PC-3 (cell line): ENCODE measurements at regions not wholly inside any gene's neighbourhood (a gene's known extent, or its start where the extent isn't known, plus 50 kb on each side); places are given as distances from the start of the nearest gene placed in this dataset.

Source experiments
- ATAC-seq: fragments of 200-7000 bp; cut with Tn5 transposase; 2 replicates; pipeline ENCODE4 v1.9.1; 2020; ENCODE audit warnings: mild to moderate bottlenecking, moderate library complexity
- BruUV-seq: library from RNA; stranded (reverse); fragments of 400-500 nt; replicated peaks from 2 replicates; lab custom pipeline; 2021; lab: Mats Ljungman, UMichigan
- CTCF ChIA-PET: fragments of 300-600 bp; sonication (Branson Sonifier 250); formaldehyde crosslinking; loops from one replicate; lab custom pipeline; 2022; ENCODE audit warnings: antibody characterized with exemption; lab: Charles Lee
- POLR2A ChIA-PET: fragments of 300-600 bp; sonication (Branson Sonifier 250); formaldehyde crosslinking; loops from one replicate; lab custom pipeline; 2022; ENCODE audit warnings: antibody characterized with exemption; ENCODE audit not compliant: unreplicated experiment; lab: Charles Lee
- DNase-seq: peaks from one replicate; pipeline ENCODE4 v3.0.0-alpha.2; 2015
- H2AFZ ChIP-seq: fragments of 300-600 bp; sonication (generic); 2 replicates; pipeline ENCODE4 v1.6.0; 2016; ENCODE audit warnings: antibody characterized with exemption, low read length
- H3F3A ChIP-seq: fragments of 300-600 bp; sonication (generic); one replicate; pipeline ENCODE4 v1.6.0; 2017; ENCODE audit warnings: antibody characterized with exemption, low read length, control low read depth, mild to moderate bottlenecking; ENCODE audit not compliant: unreplicated experiment
- H3K27ac ChIP-seq: fragments of 300-600 bp; sonication (generic); 2 replicates; pipeline ENCODE4 v1.5.1; 2016; ENCODE audit warnings: mild to moderate bottlenecking, low read length
- H3K27me3 ChIP-seq: fragments of 300-600 bp; sonication (generic); 2 replicates; pipeline ENCODE4 v1.6.1; 2016; ENCODE audit warnings: low read length, mixed read lengths
- H3K36me3 ChIP-seq: fragments of 300-600 bp; sonication (generic); 2 replicates; pipeline ENCODE4 v1.6.1; 2016; ENCODE audit warnings: low read depth, mixed run types, low read length, mixed read lengths
- H3K4me1 ChIP-seq: fragments of 300-600 bp; sonication (generic); 2 replicates; pipeline ENCODE4 v1.5.1; 2016; ENCODE audit warnings: low read length; ENCODE audit not compliant: insufficient read depth
- H3K4me2 ChIP-seq: fragments of 300-600 bp; sonication (generic); 2 replicates; pipeline ENCODE4 v1.6.0; 2016; ENCODE audit warnings: low read length
- H3K4me3 ChIP-seq: fragments of 300-600 bp; sonication (generic); 2 replicates; pipeline ENCODE4 v1.5.1; 2016; ENCODE audit warnings: mild to moderate bottlenecking, low read length, mixed read lengths
- H3K79me2 ChIP-seq: fragments of 300-600 bp; sonication (generic); 2 replicates; pipeline ENCODE4 v1.6.1; 2017; ENCODE audit warnings: low read length, mixed read lengths
- H3K9ac ChIP-seq: fragments of 300-600 bp; sonication (generic); 2 replicates; pipeline ENCODE4 v1.6.0; 2016; ENCODE audit warnings: mild to moderate bottlenecking, low read length
- H3K9me2 ChIP-seq: fragments of 300-600 bp; sonication (generic); replicated peaks from 2 replicates; pipeline ENCODE4 v1.6.1; 2016; ENCODE audit warnings: mixed run types, low read length, mixed read lengths
- H3K9me3 ChIP-seq: fragments of 300-600 bp; sonication (generic); 2 replicates; pipeline ENCODE4 v1.6.1; 2016; ENCODE audit warnings: low read length, mixed read lengths
- H4K20me1 ChIP-seq: fragments of 300-600 bp; sonication (generic); 2 replicates; pipeline ENCODE4 v1.6.1; 2016; ENCODE audit warnings: low read length, mixed read lengths
- CTCF ChIP-seq: fragments of 300-600 bp; sonication (generic); conservative IDR thresholded peaks from 2 replicates; pipeline ENCODE4 v1.5.1; 2017; ENCODE audit warnings: antibody characterized with exemption, low read depth, mild to moderate bottlenecking, low read length
- EZH2 ChIP-seq: fragments of 300-600 bp; sonication (generic); IDR thresholded peaks from one replicate; pipeline ENCODE4 v1.6.1; 2017; ENCODE audit warnings: antibody characterized with exemption, mild to moderate bottlenecking, low read length; ENCODE audit not compliant: unreplicated experiment
- EZH2phosphoT487 ChIP-seq: fragments of 300-600 bp; sonication (generic); IDR thresholded peaks from 2 replicates; pipeline ENCODE4 v1.6.1; 2018; ENCODE audit warnings: mild to moderate bottlenecking, antibody characterized with exemption, low read length, borderline replicate concordance
- intact Hi-C: fragments of 100-400 bp; cut with micrococcal nuclease; formaldehyde crosslinking; loops from 2 replicates; pipeline ENCODE4 v1.9.0; 2023

GRCh38 chr2:12170121-12170520 lies 423.7 kb downstream of the LPIN1 start:
- Histone ChIP-seq H3K9me3 (no peaks in the 10 kb centered on the region), H3F3A (no peaks in the 10 kb centered on the region), H4K20me1 (no peaks in the 10 kb centered on the region), H3K4me2 (no peak overlapping the region), H3K36me3 (no peaks in the 10 kb centered on the region), H3K27me3 (no peaks in the 10 kb centered on the region), H3K9ac (no peak overlapping the region), H3K79me2 (no peaks in the 10 kb centered on the region), H2AFZ (no peak overlapping the region), H3K4me1 (no peaks in the 10 kb centered on the region), H3K27ac (no peak overlapping the region), H3K4me3 (no peak overlapping the region), H3K9me2 (no peaks in the 10 kb centered on the region)
- ChIA-PET CTCF (no interaction called here), POLR2A (no interaction called here)
- ATAC-seq: no peak
- DNase-seq: no peak
- no TSS peak for BruUV-seq
- intact Hi-C loops: loop anchor here (10.0 kb wide), 1 partner anchor 215 kb away; no protein-coding TSS in a partner anchor
- TF ChIP-seq EZH2phosphoT487 (no peak), CTCF (no peak), EZH2 (no peak)

GRCh38 chr2:12173271-12173942 lies 427.0 kb downstream of the LPIN1 start:
- ATAC-seq (no peak), DNase-seq (peak; percentile 33)
- H3K4me1 ChIP-seq: peaks cover 17% of the 10 kb centered on the region
- no peaks in the 10 kb centered on the region for H4K20me1 ChIP-seq
- H3K27ac ChIP-seq: no peak overlapping the region
- H3K9ac ChIP-seq: no peak overlapping the region
- ChIA-PET POLR2A (no interaction called here), CTCF (no interaction called here)
- no peaks in the 10 kb centered on the region for H3K79me2 ChIP-seq
- no peaks in the 10 kb centered on the region for H3F3A ChIP-seq
- H3K9me2 ChIP-seq: no peaks in the 10 kb centered on the region
- intact Hi-C loops: loop anchor here (1.0 to 10.0 kb wide), 4 partner anchors 123 to 343 kb away; no protein-coding TSS in a partner anchor
- no peaks in the 10 kb centered on the region for H3K27me3 ChIP-seq
- H2AFZ ChIP-seq: no peak overlapping the region
- TF ChIP-seq CTCF (peak; percentile 51), EZH2 (no peak)
- H3K9me3 ChIP-seq: no peaks in the 10 kb centered on the region
- no peak overlapping the region for H3K4me2 ChIP-seq
- no TSS peak for BruUV-seq
- no peaks in the 10 kb centered on the region for H3K36me3 ChIP-seq
- no peak overlapping the region for H3K4me3 ChIP-seq

- H3K36me3 ChIP-seq: no peaks in the 10 kb centered on the region
- H3K4me3 ChIP-seq: no peak overlapping the region
- H4K20me1 ChIP-seq: no peaks in the 10 kb centered on the region
- DNase-seq (no peak), ATAC-seq (no peak)
- H3K27ac ChIP-seq: no peak overlapping the region
- H3K79me2 ChIP-seq: no peaks in the 10 kb centered on the region
- intact Hi-C loops: loop anchor here (1.0 to 10.0 kb wide), 4 partner anchors 123 to 344 kb away; no protein-coding TSS in a partner anchor
- H3K27me3 ChIP-seq: no peaks in the 10 kb centered on the region
- H3K4me1 ChIP-seq: peaks cover 17% of the 10 kb centered on the region
- H3K4me2 ChIP-seq: no peak overlapping the region
- TF ChIP-seq CTCF: no peak
- TF ChIP-seq EZH2: no peak
- no peak for TF ChIP-seq EZH2phosphoT487
- no peaks in the 10 kb centered on the region for H3K9me2 ChIP-seq
- no peak overlapping the region for H3K9ac ChIP-seq
- no peak overlapping the region for H2AFZ ChIP-seq
- ChIA-PET CTCF (no interaction called here), POLR2A (no interaction called here)
- H3F3A ChIP-seq: no peaks in the 10 kb centered on the region
- no TSS peak for BruUV-seq
- H3K9me3 ChIP-seq: no peaks in the 10 kb centered on the region
Measured at GRCh38 chr2:12173943-12174340, 427.5 kb downstream of the LPIN1 start.
